HG02938 (cell line): ENCODE measurements at regions not wholly inside any gene's neighbourhood (a gene's known extent, or its start where the extent isn't known, plus 50 kb on each side); places are given as distances from the start of the nearest gene placed in this dataset.

Experiments used
- ATAC-seq: cut with Tn5 transposase; IDR thresholded peaks from one replicate; pipeline ENCODE4 v1.9.1; 2021; ENCODE audit warnings: mild to moderate bottlenecking, moderate library complexity; ENCODE audit not compliant: unreplicated experiment

- no peak for ATAC-seq
These were observed 406.2 kb downstream of the DLEU7 start for GRCh38 chr13:50437252-50437651.

DNA sequence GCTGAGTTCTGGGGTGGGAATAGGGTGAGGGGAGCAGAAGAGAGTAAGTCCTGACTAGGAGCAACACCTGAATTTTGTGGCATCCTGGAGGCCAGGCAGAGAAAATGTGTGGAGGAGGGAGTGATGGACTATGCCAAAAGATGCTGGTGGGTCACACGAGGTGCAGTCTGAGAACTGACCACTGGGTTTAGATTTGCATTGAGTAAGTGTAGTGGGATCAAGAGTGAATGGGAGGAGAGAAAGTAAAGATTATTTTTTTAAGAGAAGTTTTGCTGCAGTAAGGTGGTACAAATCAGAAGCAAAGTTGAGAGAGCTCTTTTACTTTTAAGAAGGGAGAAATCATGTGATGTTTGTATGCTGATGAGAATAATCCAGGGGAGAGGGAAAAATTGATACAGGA lies 405.1 kb downstream of the DLEU7 start:
- no peak for ATAC-seq

GRCh38 chr13:50441130-50441529 lies 402.4 kb downstream of the DLEU7 start:
- no peak for ATAC-seq

DNA sequence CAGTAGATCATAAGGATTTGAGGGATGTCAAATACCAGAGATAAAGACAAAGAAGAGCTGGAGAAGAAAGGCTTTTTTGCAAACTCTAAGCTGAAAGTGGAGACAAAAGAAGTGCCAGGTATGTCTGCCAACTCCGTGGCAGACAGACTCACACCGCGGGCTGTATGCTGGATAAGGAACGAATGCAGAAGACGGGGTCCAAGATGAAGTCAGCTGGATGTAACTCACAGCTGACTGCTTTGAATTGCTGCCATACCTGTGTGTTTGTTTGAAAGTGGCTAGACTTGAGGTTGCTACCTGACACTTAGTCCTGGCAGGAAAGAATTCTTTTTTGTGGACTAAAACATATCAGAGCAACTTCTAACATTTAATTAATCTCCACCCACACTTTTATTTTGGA lies 398.8 kb downstream of the DLEU7 start:
- no peak for ATAC-seq

GRCh38 chr13:50446611-50447010 lies 396.9 kb downstream of the DLEU7 start:
- ATAC-seq: no peak

GRCh38 chr13:50448535-50448998 lies 394.9 kb downstream of the DLEU7 start:
- no peak for ATAC-seq

DNA sequence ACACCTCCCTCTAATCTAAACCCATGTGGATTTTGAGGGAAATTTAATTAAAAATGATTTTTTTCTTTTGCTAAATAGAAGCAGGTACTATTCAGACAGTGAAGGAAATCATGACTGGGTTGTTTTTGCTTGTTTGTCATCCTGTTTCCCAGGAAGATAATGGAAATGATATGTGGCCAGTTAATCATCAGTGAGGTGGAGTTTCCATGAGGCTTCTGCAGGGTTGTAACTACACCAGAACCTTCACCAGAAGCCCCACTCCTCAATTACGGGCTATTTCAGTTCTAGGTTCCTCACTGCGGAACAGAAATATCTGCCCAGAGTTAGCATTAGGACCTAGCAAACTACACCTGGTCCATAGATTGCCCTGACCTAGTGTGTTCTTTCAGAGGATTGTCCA lies 394.0 kb downstream of the DLEU7 start:
- ATAC-seq: no peak

GRCh38 chr13:50450279-50450678 lies 393.2 kb downstream of the DLEU7 start:
- ATAC-seq: no peak

GRCh38 chr13:50451609-50452008 lies 391.9 kb downstream of the DLEU7 start:
- no peak for ATAC-seq

DNA sequence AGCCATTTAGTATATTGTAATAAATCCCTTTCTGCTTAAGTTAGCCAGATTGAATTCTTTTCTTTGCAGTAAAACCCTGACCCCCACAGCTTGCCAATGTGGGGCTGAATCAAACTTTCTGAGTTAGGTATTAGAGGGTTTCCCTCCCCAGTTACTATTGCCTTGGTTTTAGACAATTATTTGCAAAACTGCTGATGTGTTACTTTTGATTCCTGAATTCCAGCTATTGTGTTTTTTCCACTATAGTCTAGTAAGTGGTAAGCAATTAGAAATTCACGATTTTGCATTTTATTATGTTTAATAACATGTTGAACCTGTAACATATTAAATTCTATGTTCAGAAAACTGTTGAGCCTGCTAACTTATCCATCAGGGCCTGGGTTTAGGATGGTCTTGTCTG lies 391.5 kb downstream of the DLEU7 start:
- ATAC-seq: no peak

GRCh38 chr13:50452756-50453155 lies 390.7 kb downstream of the DLEU7 start:
- ATAC-seq: no peak

GRCh38 chr13:50453188-50453587 lies 390.3 kb downstream of the DLEU7 start:
- ATAC-seq: no peak

DNA sequence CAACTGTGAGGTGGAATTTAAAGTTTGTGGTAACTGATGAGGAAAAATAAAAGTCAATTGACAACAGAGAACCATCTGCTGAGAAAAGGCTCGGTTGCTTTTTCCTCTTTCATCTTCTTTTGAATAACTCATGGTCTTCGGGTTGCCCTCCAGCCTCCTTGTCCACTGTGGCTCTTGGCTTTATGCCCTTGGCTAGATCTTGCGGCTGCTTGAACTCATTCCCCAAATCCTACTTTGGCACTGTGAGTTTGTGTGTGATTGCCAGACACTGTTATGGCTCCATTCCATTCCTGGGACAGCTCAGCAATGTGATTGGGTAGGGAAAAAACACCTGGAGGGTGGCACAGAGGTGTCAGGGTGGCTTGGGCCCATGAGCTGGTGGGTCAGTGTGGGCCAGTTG lies 387.4 kb downstream of the DLEU7 start:
- ATAC-seq: no peak

GRCh38 chr13:50457415-50458393 lies 385.8 kb downstream of the DLEU7 start:
- ATAC-seq: no peak

- ATAC-seq: no peak
These were observed 384.4 kb downstream of the DLEU7 start for GRCh38 chr13:50459046-50459445.

GRCh38 chr13:50459658-50460057 lies 383.8 kb downstream of the DLEU7 start:
- no peak for ATAC-seq

GRCh38 chr13:50460358-50460757 lies 383.1 kb downstream of the DLEU7 start:
- ATAC-seq: no peak

DNA sequence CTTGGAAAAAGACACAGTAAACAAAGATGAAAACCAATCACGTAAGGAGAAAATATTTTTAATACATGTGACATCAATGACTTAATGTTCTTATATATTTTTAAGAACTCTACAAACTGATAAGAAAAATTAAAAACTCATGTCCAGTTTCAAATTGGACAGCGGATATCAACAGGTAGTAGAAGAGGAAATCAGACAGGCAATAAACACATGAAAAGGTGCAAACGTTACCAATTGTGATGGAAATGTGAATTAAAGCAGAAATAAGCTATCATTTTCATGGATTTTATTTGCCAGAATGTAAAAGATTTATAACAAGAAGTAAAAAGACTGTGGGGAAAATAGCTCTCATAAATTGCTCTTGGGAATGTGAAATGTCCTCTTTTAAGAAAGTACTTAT lies 382.3 kb downstream of the DLEU7 start:
- no peak for ATAC-seq

DNA sequence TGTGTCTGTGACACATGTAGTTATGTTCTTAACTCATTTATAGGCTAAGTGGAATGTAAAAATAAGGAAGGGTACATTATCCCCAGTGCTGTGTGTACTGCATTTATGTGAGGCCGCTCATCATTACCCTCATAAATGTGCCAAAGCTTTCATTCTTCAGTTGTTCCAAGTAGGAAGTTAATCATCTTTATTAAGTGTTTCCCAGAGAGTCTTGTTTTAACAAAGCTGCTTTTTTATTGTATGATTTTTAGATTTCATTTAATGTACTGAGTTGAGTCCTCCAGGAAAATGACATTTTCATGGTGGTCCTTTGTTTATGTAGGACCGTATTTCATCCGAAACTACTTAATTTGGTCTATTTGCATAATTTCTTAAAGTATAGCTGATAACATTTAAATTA lies 379.8 kb downstream of the DLEU7 start:
- no peak for ATAC-seq

- no peak for ATAC-seq
These were observed 378.9 kb downstream of the DLEU7 start for GRCh38 chr13:50464349-50465251.

DNA sequence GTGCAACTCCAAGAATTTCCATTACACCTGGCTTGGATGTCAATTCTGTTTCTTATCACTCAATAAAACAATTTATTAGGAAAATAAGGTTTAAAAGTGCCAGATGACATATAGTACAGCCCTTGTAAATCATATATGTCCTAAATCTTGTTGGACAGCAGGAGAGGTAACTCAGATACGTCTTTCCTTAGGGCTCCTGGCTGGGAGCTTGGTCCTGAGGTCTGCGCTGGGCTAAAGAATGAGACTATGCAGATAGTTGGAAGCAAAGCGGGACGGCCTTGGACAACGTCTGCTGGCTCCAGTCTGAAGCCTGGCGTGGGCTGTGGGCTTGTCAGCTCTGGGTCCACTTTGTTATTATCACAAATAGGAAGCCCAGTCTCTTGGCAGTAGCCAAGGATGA lies 377.0 kb downstream of the DLEU7 start:
- no peak for ATAC-seq
